Stimulated activated CD4-positive, alpha-beta T cell treated with anti-CD3 and anti-CD28 coated beads, Interleukin-1b, Interleukin-23, amount 100 ng/mL, for 1 hour (primary cell): ENCODE measurements at regions not wholly inside any gene's neighbourhood (a gene's known extent, or its start where the extent isn't known, plus 50 kb on each side); places are given as distances from the start of the nearest gene placed in this dataset.

ENCODE experiments used
- DNase-seq, 2 donors: peaks; one replicate each; pipeline ENCODE4 v3.0.0-alpha.2; 2020; ENCODE audit warnings: low read depth in 2 of 2

DNA sequence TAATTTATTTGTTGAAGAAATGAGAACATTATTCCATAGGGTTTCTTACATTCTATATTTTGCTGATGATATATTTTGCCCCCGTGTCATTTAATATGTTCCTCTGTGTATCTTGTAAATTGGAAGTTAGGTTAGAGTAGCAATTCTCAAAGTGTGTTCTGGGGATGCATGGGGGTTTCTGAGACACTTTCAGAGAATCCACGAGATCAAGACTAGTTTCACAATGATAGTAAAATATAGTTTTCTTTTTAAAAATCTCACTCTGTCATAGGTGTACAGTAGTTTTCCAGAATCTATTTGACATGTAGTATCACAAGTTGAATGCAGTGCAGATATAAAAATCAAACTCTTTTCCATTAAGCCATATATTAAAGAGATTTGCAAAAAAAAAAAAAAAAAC, 488.6 kb upstream of the SGCD start:
- no peak for DNase-seq

DNA sequence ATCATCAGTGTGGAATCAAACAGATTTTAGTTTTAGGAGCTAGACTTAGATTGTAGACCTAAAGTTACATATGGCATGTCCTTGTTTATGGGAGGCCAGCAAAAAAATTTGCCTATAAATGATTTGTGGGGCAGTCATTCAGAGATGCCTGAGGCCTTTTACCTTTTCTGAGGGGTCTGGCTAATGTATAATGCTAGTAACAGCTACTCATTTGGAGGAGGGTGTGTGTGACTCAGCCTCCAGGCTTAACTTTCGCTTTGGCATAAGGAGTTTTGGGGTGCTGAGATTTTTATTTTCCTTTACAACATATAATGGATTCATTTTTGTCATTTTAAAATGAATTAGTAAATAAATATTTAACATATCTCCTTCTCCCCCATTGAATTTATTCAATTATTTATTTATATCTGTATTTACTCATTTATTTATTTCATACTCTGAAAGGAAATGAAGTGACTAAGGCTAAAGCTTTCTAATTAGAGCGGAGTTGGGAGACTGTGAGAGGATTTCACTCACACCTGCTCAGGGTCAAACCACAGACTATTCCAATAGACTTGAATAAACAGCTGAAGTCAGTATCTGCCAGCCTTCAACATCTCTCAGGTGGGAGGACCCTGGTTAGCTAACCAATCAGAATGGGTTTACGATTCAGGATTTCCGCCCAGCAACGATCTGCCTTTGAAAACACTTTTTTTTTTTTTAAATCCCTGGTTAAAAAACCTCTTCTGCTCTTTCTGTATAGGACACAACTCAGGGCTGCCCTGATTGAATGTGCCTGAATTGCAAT, 487.5 kb upstream of the SGCD start:
- no peak for DNase-seq

- DNase-seq = no peak
Observed at GRCh38 chr5:155844542-155844941, 482.4 kb upstream of the SGCD start.

GRCh38 chr5:155850370-155850769, 476.6 kb upstream of the SGCD start:
- no peak for DNase-seq

GRCh38 chr5:155866971-155867370, 460.0 kb upstream of the SGCD start:
- no peak for DNase-seq

DNA sequence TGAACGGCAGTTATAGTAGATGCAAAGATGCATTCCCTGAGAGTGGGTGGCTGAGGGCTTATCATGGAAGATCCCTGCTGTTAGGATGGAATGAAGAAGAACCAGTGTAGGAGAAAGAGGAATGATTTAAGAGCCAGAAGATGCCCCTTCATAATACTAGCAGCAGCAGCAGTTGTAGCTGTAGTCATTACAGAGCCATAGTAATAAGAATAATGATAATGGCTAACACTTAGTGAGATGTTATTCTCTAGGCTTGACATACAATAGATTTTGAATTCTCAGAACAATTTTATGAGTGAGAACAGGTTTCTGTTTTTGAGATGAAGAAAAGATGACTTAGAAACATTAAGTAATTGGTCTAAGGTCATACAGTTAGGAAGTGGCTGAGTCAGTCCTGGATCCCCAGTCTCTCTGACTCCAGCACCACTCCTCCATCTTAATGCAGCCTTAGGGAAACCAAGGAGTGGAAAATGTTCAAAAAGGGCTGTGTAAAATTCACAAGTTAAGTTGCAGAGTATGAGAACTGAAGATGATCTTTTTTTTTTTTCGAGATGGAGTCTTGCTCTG, 459.4 kb upstream of the SGCD start:
- DNase-seq = no peak

DNA sequence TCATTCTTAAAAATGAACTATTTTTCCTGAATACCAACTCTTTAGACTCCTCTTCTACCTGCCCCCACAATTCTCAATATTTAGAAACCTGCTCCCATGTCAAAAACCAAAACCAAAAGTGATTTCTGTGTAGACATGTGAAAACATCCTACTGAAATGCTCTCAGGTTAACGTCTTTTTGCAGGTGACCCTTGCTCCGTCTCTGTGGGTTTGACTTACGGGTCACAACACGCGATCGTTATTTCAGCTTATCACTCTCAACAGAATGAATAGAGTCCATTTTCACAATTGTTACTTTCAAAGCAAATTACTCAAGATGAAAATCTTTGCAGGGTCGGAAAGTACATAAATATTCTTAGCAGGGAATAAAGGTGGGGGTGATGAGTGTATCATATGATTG, 456.3 kb upstream of the SGCD start:
- no peak for DNase-seq

DNA sequence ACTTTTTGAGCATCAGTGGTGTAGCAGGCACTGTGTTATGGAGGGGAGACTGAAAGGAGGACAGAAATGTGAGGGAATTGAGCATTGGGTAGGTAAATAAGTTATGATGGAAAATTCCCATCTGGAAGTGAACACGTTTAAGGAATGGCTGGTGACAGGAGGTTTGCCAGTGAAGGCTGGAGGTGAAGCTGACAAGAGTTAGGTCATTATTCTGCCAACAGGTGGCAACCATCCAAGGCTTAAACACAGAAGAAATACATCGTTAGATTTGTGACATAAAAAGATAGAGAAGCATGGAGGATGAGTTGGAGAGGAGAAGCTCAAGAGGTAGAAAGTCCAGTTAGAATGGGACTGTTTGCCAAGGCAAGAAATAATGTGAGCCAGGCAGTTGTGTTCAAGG, 455.3 kb upstream of the SGCD start:
- no peak for DNase-seq

GRCh38 chr5:155872629-155873220, 454.2 kb upstream of the SGCD start:
- DNase-seq = no peak

- DNase-seq = no peak
Observed at GRCh38 chr5:155878991-155879575, 447.9 kb upstream of the SGCD start.

- no peak for DNase-seq
Observed at GRCh38 chr5:155884041-155884440, 442.9 kb upstream of the SGCD start.

GRCh38 chr5:155885199-155885598, 441.8 kb upstream of the SGCD start:
- DNase-seq = no peak

DNA sequence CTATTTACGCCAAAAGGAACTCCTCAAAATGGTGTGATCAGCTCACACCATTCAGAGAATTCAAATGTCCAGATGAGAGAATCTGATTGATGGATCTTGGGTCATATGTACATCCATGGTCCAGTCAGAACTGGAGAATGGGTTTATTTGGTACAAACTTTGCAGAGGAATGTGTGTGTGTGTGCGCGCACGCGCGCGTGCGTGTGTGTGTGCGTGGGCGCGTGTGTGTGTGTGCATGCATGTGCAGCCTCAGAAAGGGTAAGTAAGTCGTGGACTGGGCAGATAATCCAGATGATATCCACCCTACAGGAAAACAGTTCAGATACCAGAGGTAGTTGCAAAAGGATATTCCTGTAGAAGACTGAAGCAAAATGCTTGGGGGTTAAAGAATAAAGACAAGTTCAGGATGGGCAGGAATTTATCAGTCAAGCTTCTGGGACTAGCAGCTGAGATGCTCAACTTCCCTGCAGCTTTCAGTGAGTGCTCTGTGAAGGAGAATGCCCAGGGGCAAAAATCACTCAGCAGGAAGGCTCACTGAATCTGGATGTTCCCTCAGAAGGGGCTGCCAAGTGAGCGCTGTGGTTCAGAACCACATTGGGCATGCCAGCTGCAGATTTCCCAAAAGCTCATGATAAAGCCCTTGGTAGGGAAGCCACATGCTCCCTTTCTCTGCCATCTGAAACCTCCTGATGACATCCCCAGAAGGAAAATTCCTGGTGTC, 440.5 kb upstream of the SGCD start:
- no peak for DNase-seq

DNA sequence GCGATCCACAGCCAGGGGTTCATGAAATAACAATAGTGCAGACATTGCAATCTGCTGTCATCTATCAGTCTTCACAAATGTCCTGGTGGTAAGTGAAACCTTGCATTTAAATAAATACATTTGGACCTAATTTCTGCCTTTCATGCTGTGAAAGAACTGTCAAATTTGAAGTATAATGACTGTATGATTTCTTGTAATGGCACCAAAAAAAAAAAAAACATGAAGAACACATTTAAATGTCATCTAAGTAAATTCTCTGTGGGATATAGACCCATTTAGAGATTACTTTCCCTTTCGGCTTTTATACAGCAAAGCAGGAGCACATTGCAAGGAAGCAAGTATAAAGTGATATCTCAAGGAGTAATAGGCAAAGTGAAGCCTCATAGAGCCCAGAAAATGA, 431.5 kb upstream of the SGCD start:
- DNase-seq = no peak

GRCh38 chr5:155897761-155898160, 429.2 kb upstream of the SGCD start:
- no peak for DNase-seq

DNA sequence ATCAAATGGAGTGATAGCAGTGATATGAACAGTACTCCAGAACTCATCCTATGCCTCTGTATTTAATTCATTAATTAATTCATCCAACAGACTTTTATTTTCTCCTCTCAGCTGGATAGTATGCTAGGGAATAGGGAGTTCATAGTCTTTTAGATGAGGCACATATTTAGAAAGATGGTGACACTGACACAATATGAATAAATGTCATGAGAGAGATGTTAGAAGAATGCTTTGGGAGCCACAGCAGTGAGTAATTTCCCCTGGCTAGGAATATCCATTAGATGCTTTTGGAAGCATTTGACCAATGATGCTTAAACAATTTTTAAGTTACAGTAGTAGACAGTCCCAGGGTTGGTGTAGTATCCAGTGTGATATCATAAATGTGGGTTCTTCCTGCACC, 428.7 kb upstream of the SGCD start:
- no peak for DNase-seq

- no peak for DNase-seq
Observed at GRCh38 chr5:155903791-155904190, 423.2 kb upstream of the SGCD start.

GRCh38 chr5:155905364-155905763, 421.6 kb upstream of the SGCD start:
- DNase-seq = no peak

DNA sequence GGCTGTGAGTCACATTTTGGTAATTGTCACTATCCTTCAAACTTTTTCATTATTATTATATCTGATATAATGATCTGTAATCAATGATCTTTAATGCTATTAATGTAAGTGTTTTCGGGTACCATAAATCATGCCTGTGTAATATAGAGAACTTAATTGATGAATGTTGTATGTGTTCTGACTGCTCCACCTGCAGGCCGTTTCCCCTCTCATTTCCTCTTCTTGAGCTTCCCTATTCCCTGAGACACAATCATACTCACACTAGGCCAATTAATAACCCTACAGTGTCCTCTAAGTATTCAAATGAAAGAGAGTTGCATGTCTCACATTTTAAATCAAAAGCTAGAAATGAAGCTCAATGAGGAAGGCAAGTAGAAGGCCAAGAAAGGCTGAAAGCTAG, 420.9 kb upstream of the SGCD start:
- DNase-seq = no peak

GRCh38 chr5:155908543-155908942, 418.4 kb upstream of the SGCD start:
- DNase-seq = no peak

DNA sequence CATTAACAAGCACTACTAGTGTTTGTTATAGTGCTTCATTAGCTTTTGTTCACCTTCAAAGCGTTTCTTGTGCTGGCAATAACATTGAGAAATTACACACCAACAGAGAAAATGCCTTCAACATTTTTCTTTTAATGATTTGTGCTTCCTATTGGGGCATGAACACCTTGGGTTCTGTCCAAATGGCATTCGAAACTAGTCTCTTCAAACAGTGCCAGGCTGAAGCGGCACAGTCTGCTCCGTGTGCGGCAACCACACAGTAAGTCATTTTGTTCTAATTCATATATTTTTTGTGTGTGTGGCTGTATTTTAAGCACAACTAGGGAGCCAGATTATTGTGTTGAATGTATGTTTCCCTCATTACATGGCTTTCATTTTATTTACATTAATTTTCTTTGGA, 414.7 kb upstream of the SGCD start:
- no peak for DNase-seq

DNA sequence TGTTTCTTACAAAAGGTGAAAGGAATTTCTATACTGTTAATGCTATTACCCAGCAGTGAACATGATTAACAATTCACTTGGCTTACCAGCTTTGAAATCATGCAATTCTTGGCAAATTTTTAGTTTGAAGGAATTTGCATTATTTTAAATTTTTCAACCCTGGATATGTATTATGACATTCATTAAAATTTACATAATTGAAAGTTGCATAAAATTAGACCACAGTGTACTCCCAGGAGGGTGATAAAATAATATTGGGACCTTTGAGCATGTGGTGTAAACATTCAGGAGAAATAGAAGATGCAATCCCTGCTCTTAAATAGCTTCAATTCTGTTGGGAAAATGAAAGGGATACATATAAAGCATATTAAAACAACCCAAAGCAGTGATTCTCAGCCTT, 412.2 kb upstream of the SGCD start:
- no peak for DNase-seq
